ENCODE measurements at regions not wholly inside any gene's neighbourhood (a gene's known extent, or its start where the extent isn't known, plus 50 kb on each side); places are given as distances from the start of the nearest gene placed in this dataset.

DNA sequence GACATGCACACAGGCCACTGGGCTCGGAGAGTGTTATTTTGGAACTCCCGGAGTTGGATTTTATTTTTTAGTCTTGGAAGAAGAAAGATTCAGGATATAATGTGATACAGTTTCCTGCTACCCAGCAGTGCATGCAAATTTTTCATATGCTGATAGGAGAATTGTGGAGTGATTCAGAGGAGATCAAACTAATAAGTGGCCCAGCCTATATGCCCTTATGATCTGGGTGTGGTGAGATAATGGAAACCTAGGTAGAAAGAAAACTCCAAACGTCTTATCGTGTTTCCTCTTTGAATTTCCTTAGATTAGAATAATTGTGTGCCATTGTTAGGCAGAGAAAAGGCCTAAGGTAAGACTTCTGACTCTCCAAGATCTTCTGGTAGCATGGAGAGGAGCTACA, 401.2 kb upstream of the BTBD3 start:
- TF ChIP-seq, protein P1, sequence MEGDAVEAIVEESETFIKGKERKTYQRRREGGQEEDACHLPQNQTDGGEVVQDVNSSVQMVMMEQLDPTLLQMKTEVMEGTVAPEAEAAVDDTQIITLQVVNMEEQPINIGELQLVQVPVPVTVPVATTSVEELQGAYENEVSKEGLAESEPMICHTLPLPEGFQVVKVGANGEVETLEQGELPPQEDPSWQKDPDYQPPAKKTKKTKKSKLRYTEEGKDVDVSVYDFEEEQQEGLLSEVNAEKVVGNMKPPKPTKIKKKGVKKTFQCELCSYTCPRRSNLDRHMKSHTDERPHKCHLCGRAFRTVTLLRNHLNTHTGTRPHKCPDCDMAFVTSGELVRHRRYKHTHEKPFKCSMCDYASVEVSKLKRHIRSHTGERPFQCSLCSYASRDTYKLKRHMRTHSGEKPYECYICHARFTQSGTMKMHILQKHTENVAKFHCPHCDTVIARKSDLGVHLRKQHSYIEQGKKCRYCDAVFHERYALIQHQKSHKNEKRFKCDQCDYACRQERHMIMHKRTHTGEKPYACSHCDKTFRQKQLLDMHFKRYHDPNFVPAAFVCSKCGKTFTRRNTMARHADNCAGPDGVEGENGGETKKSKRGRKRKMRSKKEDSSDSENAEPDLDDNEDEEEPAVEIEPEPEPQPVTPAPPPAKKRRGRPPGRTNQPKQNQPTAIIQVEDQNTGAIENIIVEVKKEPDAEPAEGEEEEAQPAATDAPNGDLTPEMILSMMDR (IDR thresholded peaks at IDR 0.05), result no peak
- TF ChIP-seq POLR2A (IDR thresholded peaks at IDR 0.05), result no peak
- no peak overlapping the region for H3K4me3 ChIP-seq
- no peaks in the 10 kb centered on the region for H3K4me1 ChIP-seq
- no peak for DNase-seq
- no peak overlapping the region for H3K27ac ChIP-seq
- H3K36me3 ChIP-seq, result no peaks in the 10 kb centered on the region
- no peaks in the 10 kb centered on the region for H3K27me3 ChIP-seq
- no peaks in the 10 kb centered on the region for H3K9me3 ChIP-seq

DNA sequence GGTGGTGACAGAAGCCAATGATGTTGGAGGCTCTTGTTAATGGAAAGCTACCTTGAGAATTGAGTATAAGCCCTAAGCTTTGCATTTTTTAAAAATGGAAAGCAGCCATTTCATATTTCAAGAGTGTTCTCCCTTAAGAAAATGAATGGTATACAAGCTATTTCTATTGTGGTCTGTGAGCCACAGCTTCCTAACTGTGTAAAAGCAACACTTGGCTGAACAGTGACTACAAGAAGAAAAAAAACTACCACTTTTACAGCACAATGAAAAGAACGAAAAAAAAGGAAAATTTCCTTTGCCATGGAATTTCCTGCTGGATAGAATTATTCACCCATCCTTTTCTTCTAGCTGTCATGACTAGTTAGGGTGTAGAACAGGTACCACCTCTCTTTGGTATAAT, 397.1 kb upstream of the BTBD3 start:
- Histone ChIP-seq H3K4me3 (no peak overlapping the region), H3K27me3 (no peaks in the 10 kb centered on the region), H3K36me3 (no peaks in the 10 kb centered on the region), H3K9me3 (peaks cover 0 to 5% (median 0%) of the 10 kb centered on the region in 4 donors), H3K4me1 (no peaks in the 10 kb centered on the region), H3K27ac (no peak overlapping the region)
- no peak for DNase-seq
- TF ChIP-seq, protein P1 (IDR thresholded peaks at IDR 0.05), result no peak
- TF ChIP-seq POLR2A (IDR thresholded peaks at IDR 0.05), result no peak

DNA sequence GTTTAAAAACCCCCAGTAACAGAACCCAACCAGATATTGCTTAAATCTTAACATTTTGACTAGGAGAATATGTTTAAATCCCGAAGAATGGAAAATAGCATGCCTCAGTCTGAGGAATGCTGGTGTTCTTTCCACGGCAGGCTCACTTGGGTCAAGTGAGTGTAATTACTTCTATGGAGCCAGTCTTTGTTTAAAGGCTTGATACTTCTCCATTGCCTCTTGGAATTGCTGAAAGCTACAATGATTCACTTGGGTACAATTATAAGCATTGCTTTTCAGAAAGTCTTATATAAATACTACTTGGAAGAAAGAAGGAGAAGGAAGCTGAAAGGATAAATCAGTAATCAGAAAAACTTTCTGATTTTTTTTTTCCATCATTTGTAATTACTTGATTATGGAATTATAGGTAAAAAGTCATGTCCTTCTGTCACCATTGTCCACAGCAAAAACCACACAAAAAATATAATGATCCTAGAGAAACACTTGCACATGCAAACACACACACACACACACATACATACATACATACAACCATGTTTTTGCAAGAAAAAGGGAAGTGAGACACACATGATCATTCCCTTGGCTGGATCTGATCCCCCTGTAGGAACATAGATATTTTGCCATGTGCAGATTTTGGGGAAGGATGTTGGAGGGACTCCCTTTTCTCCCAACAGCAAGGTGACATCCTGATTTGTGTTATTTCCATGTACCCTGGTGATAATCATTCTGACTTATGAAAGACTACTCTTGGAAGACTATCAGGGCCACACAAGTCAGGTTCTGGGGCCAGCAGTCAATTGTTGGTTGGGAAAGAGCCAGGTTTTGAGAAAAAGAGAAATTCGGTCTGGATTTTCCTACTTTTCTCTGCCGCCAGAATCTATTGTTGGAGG, 396.0 kb upstream of the BTBD3 start:
- no peak for DNase-seq
- no peak for TF ChIP-seq POLR2A (IDR thresholded peaks at IDR 0.05)
- TF ChIP-seq, protein P1 (IDR thresholded peaks at IDR 0.05), result no peak
- H3K9me3 ChIP-seq, result peaks cover 0 to 5% (median 0%) of the 10 kb centered on the region in 4 donors
- no peaks in the 10 kb centered on the region for H3K4me1 ChIP-seq
- no peaks in the 10 kb centered on the region for H3K36me3 ChIP-seq
- H3K27ac ChIP-seq, result no peak overlapping the region
- no peaks in the 10 kb centered on the region for H3K27me3 ChIP-seq
- H3K4me3 ChIP-seq, result no peak overlapping the region

DNA sequence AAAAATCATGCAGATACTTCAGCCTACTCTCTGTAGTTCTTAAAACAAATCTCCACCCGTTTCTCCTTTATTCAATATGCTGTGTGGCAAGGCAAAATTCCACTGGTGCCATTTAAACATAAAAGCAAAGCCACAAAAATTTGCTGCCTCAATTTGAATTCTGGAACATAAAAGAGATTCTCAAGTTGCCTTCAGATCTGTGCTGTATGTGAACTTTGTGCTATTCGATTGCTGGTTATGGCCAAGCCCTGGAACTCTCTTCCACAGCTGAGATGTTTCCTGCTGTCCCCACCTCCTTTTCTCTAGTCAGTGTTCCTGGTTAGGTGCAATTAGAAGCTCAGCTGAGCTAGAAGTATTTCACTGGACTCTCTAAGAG, 395.3 kb upstream of the BTBD3 start:
- no peak for DNase-seq

DNA sequence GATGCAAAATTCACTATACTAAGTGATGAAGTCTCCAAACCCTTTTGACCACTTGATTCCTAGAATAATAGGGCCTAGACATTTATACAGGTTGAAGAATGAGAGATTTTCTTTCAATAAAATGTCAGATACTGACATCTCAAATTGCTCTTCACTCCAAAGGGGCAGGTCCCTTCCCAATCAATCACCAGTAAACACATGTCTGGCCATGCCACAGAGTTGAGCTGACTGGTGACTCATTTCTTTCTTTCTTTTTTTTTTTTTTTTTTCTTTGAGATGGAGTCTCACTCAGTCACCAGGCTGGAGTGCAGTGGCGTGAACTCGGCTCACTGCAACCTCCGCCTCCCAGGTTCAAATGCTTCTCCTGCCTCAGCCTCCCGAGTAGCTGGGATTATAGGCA, 388.6 kb upstream of the BTBD3 start:
- no peak overlapping the region for H3K4me3 ChIP-seq
- H3K27ac ChIP-seq, result no peak overlapping the region
- TF ChIP-seq, protein P1 (IDR thresholded peaks at IDR 0.05), result no peak
- TF ChIP-seq POLR2A (IDR thresholded peaks at IDR 0.05), result no peak
- peaks cover 0 to 6% (median 0%) of the 10 kb centered on the region in 4 donors for H3K9me3 ChIP-seq
- no peaks in the 10 kb centered on the region for H3K4me1 ChIP-seq
- no peaks in the 10 kb centered on the region for H3K27me3 ChIP-seq
- no peak for DNase-seq
- no peaks in the 10 kb centered on the region for H3K36me3 ChIP-seq

More for the DNA sequence above, 395.3 kb upstream of the BTBD3 start:
- H3K27me3 ChIP-seq, result no peaks in the 10 kb centered on the region
- H3K27ac ChIP-seq, result no peak overlapping the region
- H3K4me1 ChIP-seq, result no peaks in the 10 kb centered on the region
- TF ChIP-seq, protein P1 (IDR thresholded peaks at IDR 0.05), result no peak
- no peak for TF ChIP-seq POLR2A (IDR thresholded peaks at IDR 0.05)
- H3K9me3 ChIP-seq, result peaks cover 0 to 5% (median 0%) of the 10 kb centered on the region in 4 donors
- no peaks in the 10 kb centered on the region for H3K36me3 ChIP-seq
- H3K4me3 ChIP-seq, result no peak overlapping the region

Measured in Peyer's patch (tissue), 4 donors.